ENCODE measurements at regions not wholly inside any gene's neighbourhood (a gene's known extent, or its start where the extent isn't known, plus 50 kb on each side); places are given as distances from the start of the nearest gene placed in this dataset.

- FAIRE-seq (no peak), DNase-seq (ENCODE audit: low spot score) (no peak)
Observed at GRCh38 chr3:24915639-24916038, 421.0 kb upstream of the THRB start.

DNA sequence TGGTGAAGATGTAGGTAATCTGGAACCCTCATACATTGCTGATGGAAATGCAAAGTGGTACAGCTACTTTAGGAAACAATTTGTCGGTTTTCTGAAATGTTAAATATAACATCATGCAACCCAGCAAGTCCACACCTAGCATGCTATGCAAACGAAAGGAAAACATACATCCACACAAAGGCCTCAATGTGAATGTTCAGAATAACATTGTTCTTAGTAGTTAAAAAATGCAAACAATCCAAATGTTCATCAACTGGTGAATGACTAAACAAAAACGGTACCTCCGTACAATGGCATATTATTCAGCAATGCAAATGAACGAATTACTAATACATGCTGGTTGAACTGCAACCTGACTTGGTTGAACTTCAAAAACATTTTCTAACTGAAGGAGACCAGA is 423.3 kb upstream of the THRB start:
- DNase-seq (ENCODE audit: low spot score) (no peak), FAIRE-seq (no peak)

DNA sequence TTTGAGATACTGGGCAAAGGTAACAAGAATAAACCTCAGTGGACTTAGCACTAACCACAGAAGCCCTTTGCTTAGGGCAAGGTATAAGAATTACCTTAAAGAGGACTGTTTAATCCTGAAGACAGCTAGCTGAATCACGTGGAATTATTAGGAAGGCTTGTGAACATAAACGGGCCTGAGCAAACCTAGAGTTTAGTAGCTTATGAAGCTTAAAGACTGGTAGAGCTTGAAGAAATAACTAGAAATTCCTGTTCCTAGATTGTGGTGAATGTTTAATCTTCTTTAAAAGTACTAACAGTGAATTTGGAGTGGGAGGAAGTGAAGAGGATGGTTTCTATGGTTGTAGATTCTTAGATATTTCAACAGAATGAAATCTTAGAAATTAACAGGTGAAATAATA is 428.9 kb upstream of the THRB start:
- no peak for FAIRE-seq
- DNase-seq (ENCODE audit: low spot score) = no peak

DNA sequence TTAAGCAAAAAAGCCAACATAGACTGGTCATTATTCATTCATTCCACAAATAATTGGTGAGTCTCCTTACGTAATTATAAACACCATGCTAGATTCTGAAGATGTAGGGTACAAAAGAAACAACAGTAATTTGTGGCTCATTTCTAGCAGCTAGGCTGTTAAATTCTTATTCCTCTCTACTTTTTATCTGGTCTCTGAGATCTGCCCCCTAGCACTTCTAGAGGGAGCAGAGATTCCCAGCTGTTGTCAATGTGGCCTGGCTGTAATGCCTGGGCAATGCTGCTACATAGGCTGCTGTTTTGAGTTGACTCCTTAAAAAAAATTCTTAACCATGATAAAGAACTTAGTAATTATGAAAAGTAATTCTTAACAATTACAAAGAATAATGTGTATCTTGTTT is 434.9 kb upstream of the THRB start:
- no peak for DNase-seq (ENCODE audit: low spot score)
- FAIRE-seq = no peak

DNA sequence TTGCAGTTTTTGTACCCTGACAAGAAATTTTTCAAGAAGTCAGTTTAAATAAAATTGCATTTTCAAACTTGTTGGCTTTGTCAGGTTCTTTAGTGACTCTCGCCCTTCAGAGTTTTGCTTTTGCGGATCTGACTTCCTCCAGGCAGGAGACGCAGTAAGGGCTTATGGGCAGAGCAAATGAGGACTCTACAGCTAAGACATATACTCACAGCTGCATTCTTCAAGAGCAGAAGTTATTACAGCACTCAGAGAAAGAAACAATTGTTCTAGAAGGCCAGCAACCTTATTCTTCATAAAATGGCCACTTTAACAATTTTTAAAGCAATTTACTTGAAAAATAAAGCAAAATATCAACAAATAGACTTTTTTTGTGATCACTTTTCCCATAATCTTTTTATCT is 438.8 kb upstream of the THRB start:
- no peak for FAIRE-seq
- no peak for DNase-seq (ENCODE audit: low spot score)

DNA sequence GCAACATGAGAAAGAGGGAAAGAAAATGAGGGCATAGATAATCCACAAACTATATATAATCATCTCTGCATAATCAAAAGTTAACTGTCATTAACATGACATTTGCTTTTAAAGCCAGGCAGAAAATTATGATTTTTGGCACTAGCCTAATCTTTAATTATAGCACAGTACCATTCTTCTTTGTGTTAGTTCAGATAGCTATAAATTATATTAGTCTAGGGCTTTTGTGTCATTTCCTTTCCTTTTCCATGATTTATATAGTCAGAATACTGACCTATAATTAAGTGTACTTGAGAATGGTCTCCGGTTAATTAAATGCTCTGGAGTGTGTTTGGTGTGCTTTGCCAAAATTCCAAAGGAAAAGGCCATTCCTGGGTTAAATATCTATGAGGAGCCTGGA is 441.9 kb upstream of the THRB start:
- no peak for FAIRE-seq

DNA sequence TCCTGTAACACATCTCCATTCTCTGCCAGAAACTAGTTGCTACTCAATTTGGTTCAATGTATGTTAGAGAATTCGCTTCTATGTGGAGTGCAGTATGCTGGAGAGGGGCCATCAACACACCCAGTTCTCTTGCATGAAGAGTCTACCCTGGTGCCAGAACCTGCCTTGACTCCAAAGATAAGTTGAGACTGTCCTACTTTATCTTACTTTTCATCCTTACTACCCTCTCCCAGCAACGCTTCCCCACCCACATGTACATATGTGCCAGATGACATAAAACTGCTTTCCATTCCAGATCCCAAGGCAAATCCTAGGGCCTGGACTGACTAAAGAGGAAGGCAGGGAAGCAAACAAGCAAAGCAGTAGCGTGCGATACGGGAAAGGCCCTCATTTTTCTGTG is 442.6 kb upstream of the THRB start:
- no peak for FAIRE-seq
- DNase-seq (ENCODE audit: low spot score) = no peak

More for the DNA sequence above, 441.9 kb upstream of the THRB start:
- DNase-seq (ENCODE audit: low spot score) = no peak

DNA sequence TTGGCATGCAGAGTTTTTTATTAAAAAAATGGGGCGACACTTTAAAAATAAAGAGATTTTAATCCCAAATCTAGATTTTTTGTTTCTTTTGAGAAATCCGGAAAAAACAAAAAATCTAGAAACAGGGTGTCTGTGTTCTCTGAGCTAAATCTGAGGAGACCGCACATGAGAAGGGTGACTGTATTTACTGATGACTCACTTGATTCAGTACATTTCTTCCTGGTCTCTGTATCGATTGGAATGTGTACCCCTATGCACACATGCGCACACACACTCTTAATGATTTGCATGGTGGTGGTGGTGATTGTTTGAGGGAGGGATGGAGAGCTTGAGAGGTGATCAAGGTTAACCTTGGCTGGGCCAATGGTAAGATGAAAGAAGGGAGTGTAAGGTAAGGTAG is 443.1 kb upstream of the THRB start:
- no peak for FAIRE-seq

GRCh38 chr3:24943961-24944360 is 449.3 kb upstream of the THRB start:
- FAIRE-seq = no peak

More for the DNA sequence above, 443.1 kb upstream of the THRB start:
- no peak for DNase-seq (ENCODE audit: low spot score)

DNA sequence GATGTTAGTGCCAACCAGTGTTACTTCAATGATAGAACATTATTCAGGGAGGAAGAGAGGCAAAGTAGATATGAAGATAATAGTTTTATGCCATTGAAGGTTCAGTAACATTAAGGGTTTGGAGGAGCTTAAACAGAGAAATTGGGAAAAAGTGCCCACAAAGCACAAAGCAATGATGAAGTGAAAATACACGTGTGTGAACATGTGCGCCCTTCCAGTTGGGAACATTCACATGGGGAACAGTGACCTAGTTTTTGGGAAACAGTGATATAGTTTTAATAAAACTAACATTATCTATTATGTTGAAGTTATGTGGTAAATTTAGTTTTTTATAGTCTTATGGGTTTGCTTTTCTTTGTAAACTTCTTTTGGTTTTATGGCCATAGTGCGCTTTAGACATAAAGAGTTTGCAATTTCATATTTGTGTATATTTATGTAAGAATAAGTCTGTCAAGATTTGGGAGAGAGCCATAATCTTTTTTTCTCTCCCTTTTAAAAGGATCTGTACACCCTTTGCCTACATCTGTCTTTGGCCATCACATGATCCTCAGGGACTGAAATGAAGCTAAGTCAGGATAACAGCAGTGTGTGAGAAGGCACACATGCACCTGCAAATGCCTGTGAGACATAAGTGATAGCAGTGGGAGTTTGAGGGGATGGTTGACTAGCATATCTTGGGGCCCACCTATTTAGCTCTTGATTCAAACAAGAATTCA is 450.3 kb upstream of the THRB start:
- no peak for DNase-seq (ENCODE audit: low spot score)
- no peak for FAIRE-seq

More at GRCh38 chr3:24943961-24944360, 449.3 kb upstream of the THRB start:
- DNase-seq (ENCODE audit: low spot score) = no peak

DNA sequence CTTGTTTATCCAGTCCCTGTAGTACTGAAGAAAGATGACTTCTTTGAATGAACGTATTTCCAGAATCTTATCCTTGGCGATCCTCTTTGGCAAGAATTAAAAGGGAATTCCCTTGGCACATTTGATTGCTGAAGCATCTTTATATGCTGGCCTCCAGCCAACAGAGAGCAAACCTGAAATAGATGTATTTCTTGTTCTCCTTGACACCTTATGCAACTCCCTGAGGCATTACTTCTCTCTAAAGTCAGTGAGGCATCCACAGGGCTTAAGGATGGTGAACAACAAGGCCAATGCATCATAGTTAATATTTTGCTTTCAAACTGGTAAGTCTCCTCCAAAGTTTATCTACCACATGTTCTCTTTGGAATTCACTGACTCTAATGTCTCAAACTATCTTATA is 450.9 kb upstream of the THRB start:
- FAIRE-seq (no peak), DNase-seq (ENCODE audit: low spot score) (no peak)

GRCh38 chr3:24947103-24947502 is 452.5 kb upstream of the THRB start:
- DNase-seq (ENCODE audit: low spot score) (no peak), FAIRE-seq (no peak)

DNA sequence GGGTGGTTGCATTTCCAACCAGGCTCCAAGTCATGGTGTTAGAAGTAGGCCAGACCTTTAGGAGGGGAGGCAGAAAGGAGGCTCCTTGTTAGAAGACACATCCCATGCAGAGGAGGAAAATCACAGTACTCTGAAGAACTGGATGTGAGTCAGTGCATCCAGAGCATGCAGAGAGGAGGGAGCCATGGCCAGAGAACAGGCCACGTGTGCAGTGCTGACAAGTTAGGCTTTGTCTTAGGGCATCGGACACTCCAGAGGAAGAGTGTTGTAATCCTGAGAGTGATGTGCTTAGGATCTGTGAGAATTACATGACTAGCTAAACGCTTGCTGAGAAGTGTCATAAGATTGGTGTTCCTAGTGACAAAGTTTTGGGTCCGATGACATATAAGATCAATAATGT is 456.5 kb upstream of the THRB start:
- DNase-seq (ENCODE audit: low spot score) (no peak), FAIRE-seq (no peak)

DNA sequence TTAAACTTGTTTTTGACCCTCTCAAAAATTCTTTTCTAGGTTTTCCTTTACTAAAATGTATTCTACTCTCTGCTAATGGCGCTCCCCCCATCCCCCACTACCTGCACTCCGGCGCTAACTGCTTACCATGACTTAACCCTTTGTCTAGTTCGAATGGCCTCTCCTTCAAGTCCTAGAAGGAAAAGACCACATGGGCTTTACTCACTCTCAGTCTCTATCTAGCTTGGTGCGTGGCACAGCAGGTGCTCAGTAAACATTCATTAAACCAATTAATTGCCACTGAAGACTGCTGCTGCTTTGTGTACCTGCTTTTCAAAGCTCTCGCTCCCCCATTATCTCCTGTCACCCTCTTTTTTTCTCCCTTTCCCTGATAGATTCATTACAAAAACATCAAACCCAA is 457.7 kb upstream of the THRB start:
- FAIRE-seq (no peak), DNase-seq (ENCODE audit: low spot score) (no peak)

GRCh38 chr3:24953060-24953771 is 458.6 kb upstream of the THRB start:
- DNase-seq (ENCODE audit: low spot score) (no peak), FAIRE-seq (no peak)

- peak; percentile 32 for FAIRE-seq
- no peak for DNase-seq (ENCODE audit: low spot score)
Observed at GRCh38 chr3:24956613-24957012, 462.0 kb upstream of the THRB start.

GRCh38 chr3:24958271-24958670 is 463.6 kb upstream of the THRB start:
- DNase-seq (ENCODE audit: low spot score) (no peak), FAIRE-seq (no peak)

GRCh38 chr3:24958910-24959447 is 464.3 kb upstream of the THRB start:
- no peak for DNase-seq (ENCODE audit: low spot score)
- no peak for FAIRE-seq

- FAIRE-seq (no peak), DNase-seq (ENCODE audit: low spot score) (peak; percentile 12)
Observed at GRCh38 chr3:24963762-24964625, 464.1 kb upstream of the RARB start.

- DNase-seq (ENCODE audit: low spot score) = no peak
- no peak for FAIRE-seq
Observed at GRCh38 chr3:24965706-24966385, 462.2 kb upstream of the RARB start.

GRCh38 chr3:24968036-24968435 is 460.0 kb upstream of the RARB start:
- FAIRE-seq = no peak
- no peak for DNase-seq (ENCODE audit: low spot score)

Data from urothelium cell line (cell line).